ENCODE measurements at regions not wholly inside any gene's neighbourhood (a gene's known extent, or its start where the extent isn't known, plus 50 kb on each side); places are given as distances from the start of the nearest gene placed in this dataset.

GRCh38 chr9:99457406-99457805, 235.3 kb downstream of the SEC61B start:
- Histone ChIP-seq H3K9me3 (ENCODE audit: insufficient read depth, low read length, severe bottlenecking) (no peaks in the 10 kb centered on the region), H3K4me2 (ENCODE audit: insufficient read depth, low read length) (no peak overlapping the region), H3K4me3 (ENCODE audit: low read depth in 1 of 2, low read length in 2 of 2) (no peak overlapping the region), H3K27me3 (ENCODE audit: insufficient read depth, low read length, poor library complexity) (peaks cover 3% of the 10 kb centered on the region), H3K9ac (ENCODE audit: low read depth, low read length) (no peak overlapping the region), H2AFZ (ENCODE audit: low read depth, low read length) (no peak overlapping the region), H3K27ac (ENCODE audit: low read length) (no peak overlapping the region), H3K36me3 (ENCODE audit: insufficient read depth, low read length) (no peaks in the 10 kb centered on the region), H3K79me2 (ENCODE audit: insufficient read depth, low read length) (no peaks in the 10 kb centered on the region), H3K4me1 (ENCODE audit: insufficient read depth, low read length) (no peaks in the 10 kb centered on the region), H4K20me1 (ENCODE audit: insufficient read depth, low read length) (no peaks in the 10 kb centered on the region)
- ATAC-seq (ENCODE audit: insufficient read depth, low read depth) = no peak
- DNase-seq = no peak
- TF ChIP-seq CTCF (IDR thresholded peaks at IDR 0.05; ENCODE audit: borderline replicate concordance, extremely low read depth, low read length, poor library complexity, severe bottlenecking) (no peak), EZH2 (IDR thresholded peaks at IDR 0.05; ENCODE audit: borderline replicate concordance, low read depth, low read length, severe bottlenecking) (no peak)

GRCh38 chr9:99457981-99458380, 235.9 kb downstream of the SEC61B start:
- Histone ChIP-seq H3K4me1 (ENCODE audit: insufficient read depth, low read length) (no peaks in the 10 kb centered on the region), H3K27me3 (ENCODE audit: insufficient read depth, low read length, poor library complexity) (peaks cover 3% of the 10 kb centered on the region), H3K9me3 (ENCODE audit: insufficient read depth, low read length, severe bottlenecking) (no peaks in the 10 kb centered on the region), H3K36me3 (ENCODE audit: insufficient read depth, low read length) (no peaks in the 10 kb centered on the region), H3K27ac (ENCODE audit: low read length) (no peak overlapping the region), H3K9ac (ENCODE audit: low read depth, low read length) (no peak overlapping the region), H3K79me2 (ENCODE audit: insufficient read depth, low read length) (no peaks in the 10 kb centered on the region), H4K20me1 (ENCODE audit: insufficient read depth, low read length) (no peaks in the 10 kb centered on the region), H3K4me2 (ENCODE audit: insufficient read depth, low read length) (no peak overlapping the region), H2AFZ (ENCODE audit: low read depth, low read length) (no peak overlapping the region), H3K4me3 (ENCODE audit: low read depth in 1 of 2, low read length in 2 of 2) (no peak overlapping the region)
- TF ChIP-seq EZH2 (IDR thresholded peaks at IDR 0.05; ENCODE audit: borderline replicate concordance, low read depth, low read length, severe bottlenecking) (no peak), CTCF (IDR thresholded peaks at IDR 0.05; ENCODE audit: borderline replicate concordance, extremely low read depth, low read length, poor library complexity, severe bottlenecking) (no peak)
- no peak for DNase-seq
- no peak for ATAC-seq (ENCODE audit: insufficient read depth, low read depth)

GRCh38 chr9:99459919-99460318, 237.8 kb downstream of the SEC61B start:
- DNase-seq (no peak), ATAC-seq (ENCODE audit: insufficient read depth, low read depth) (no peak)
- no peak overlapping the region for H3K4me3 ChIP-seq (ENCODE audit: low read depth in 1 of 2, low read length in 2 of 2)
- no peaks in the 10 kb centered on the region for H3K36me3 ChIP-seq (ENCODE audit: insufficient read depth, low read length)
- no peaks in the 10 kb centered on the region for H3K4me1 ChIP-seq (ENCODE audit: insufficient read depth, low read length)
- H3K27ac ChIP-seq (ENCODE audit: low read length) = no peak overlapping the region
- no peaks in the 10 kb centered on the region for H4K20me1 ChIP-seq (ENCODE audit: insufficient read depth, low read length)
- H3K79me2 ChIP-seq (ENCODE audit: insufficient read depth, low read length) = no peaks in the 10 kb centered on the region
- no peak overlapping the region for H3K9ac ChIP-seq (ENCODE audit: low read depth, low read length)
- no peak overlapping the region for H2AFZ ChIP-seq (ENCODE audit: low read depth, low read length)
- TF ChIP-seq EZH2 (IDR thresholded peaks at IDR 0.05; ENCODE audit: borderline replicate concordance, low read depth, low read length, severe bottlenecking) (no peak), CTCF (IDR thresholded peaks at IDR 0.05; ENCODE audit: borderline replicate concordance, extremely low read depth, low read length, poor library complexity, severe bottlenecking) (no peak)
- no peak overlapping the region for H3K4me2 ChIP-seq (ENCODE audit: insufficient read depth, low read length)
- H3K9me3 ChIP-seq (ENCODE audit: insufficient read depth, low read length, severe bottlenecking) = no peaks in the 10 kb centered on the region
- H3K27me3 ChIP-seq (ENCODE audit: insufficient read depth, low read length, poor library complexity) = no peaks in the 10 kb centered on the region

- no peaks in the 10 kb centered on the region for H4K20me1 ChIP-seq (ENCODE audit: insufficient read depth, low read length)
- no peak for DNase-seq
Observed at GRCh38 chr9:99463131-99463530, 241.0 kb downstream of the SEC61B start.

More at GRCh38 chr9:99463131-99463530, 241.0 kb downstream of the SEC61B start:
- TF ChIP-seq EZH2 (IDR thresholded peaks at IDR 0.05; ENCODE audit: borderline replicate concordance, low read depth, low read length, severe bottlenecking) = no peak
- TF ChIP-seq CTCF (IDR thresholded peaks at IDR 0.05; ENCODE audit: borderline replicate concordance, extremely low read depth, low read length, poor library complexity, severe bottlenecking) = no peak
- no peak overlapping the region for H2AFZ ChIP-seq (ENCODE audit: low read depth, low read length)
- H3K9me3 ChIP-seq (ENCODE audit: insufficient read depth, low read length, severe bottlenecking) = no peaks in the 10 kb centered on the region
- H3K27me3 ChIP-seq (ENCODE audit: insufficient read depth, low read length, poor library complexity) = no peaks in the 10 kb centered on the region
- no peaks in the 10 kb centered on the region for H3K36me3 ChIP-seq (ENCODE audit: insufficient read depth, low read length)
- no peak overlapping the region for H3K9ac ChIP-seq (ENCODE audit: low read depth, low read length)
- no peak for ATAC-seq (ENCODE audit: insufficient read depth, low read depth)
- no peak overlapping the region for H3K4me2 ChIP-seq (ENCODE audit: insufficient read depth, low read length)
- H3K4me1 ChIP-seq (ENCODE audit: insufficient read depth, low read length) = no peaks in the 10 kb centered on the region
- H3K79me2 ChIP-seq (ENCODE audit: insufficient read depth, low read length) = no peaks in the 10 kb centered on the region
- H3K27ac ChIP-seq (ENCODE audit: low read length) = no peak overlapping the region
- no peak overlapping the region for H3K4me3 ChIP-seq (ENCODE audit: low read depth in 1 of 2, low read length in 2 of 2)

Measured in DND-41 (cell line).